ENCODE measurements at regions not wholly inside any gene's neighbourhood (a gene's known extent, or its start where the extent isn't known, plus 50 kb on each side); places are given as distances from the start of the nearest gene placed in this dataset.

- no peak for DNase-seq (ENCODE audit: low read depth, low spot score)
These were observed 115.4 kb downstream of the AXIN2 start for GRCh38 chr17:65446043-65446442.

GRCh38 chr17:65444049-65444448, 117.4 kb downstream of the AXIN2 start:
- DNase-seq (ENCODE audit: low read depth, low spot score): no peak

GRCh38 chr17:65442691-65443090, 118.8 kb downstream of the AXIN2 start:
- no peak for DNase-seq (ENCODE audit: low read depth, low spot score)

- DNase-seq (ENCODE audit: low read depth, low spot score): no peak
These were observed 119.2 kb downstream of the AXIN2 start for GRCh38 chr17:65442250-65442649.

- DNase-seq (ENCODE audit: low read depth, low spot score): no peak
These were observed 120.3 kb downstream of the AXIN2 start for GRCh38 chr17:65441053-65441605.

GRCh38 chr17:65438708-65439294, 122.6 kb downstream of the AXIN2 start:
- DNase-seq (ENCODE audit: low read depth, low spot score): peak; percentile 42

- DNase-seq (ENCODE audit: low read depth, low spot score): no peak
These were observed 123.3 kb downstream of the AXIN2 start for GRCh38 chr17:65438173-65438572.

GRCh38 chr17:65436871-65437270, 124.6 kb downstream of the AXIN2 start:
- no peak for DNase-seq (ENCODE audit: low read depth, low spot score)

GRCh38 chr17:65434878-65435277, 126.6 kb downstream of the AXIN2 start:
- DNase-seq (ENCODE audit: low read depth, low spot score): no peak

- DNase-seq (ENCODE audit: low read depth, low spot score): peak; percentile 75
These were observed 127.2 kb downstream of the AXIN2 start for GRCh38 chr17:65434251-65434650.

GRCh38 chr17:65433592-65433991, 127.9 kb downstream of the AXIN2 start:
- DNase-seq (ENCODE audit: low read depth, low spot score): peak; percentile 90

GRCh38 chr17:65433157-65433556, 128.3 kb downstream of the AXIN2 start:
- no peak for DNase-seq (ENCODE audit: low read depth, low spot score)

- DNase-seq (ENCODE audit: low read depth, low spot score): no peak
These were observed 130.3 kb downstream of the AXIN2 start for GRCh38 chr17:65431116-65431515.

- peak; percentile 34 for DNase-seq (ENCODE audit: low read depth, low spot score)
These were observed 131.1 kb downstream of the AXIN2 start for GRCh38 chr17:65430209-65430833.

- DNase-seq (ENCODE audit: low read depth, low spot score): no peak
These were observed 137.9 kb downstream of the AXIN2 start for GRCh38 chr17:65423346-65424140.

GRCh38 chr17:65418622-65419021, 142.8 kb downstream of the AXIN2 start:
- DNase-seq (ENCODE audit: low read depth, low spot score): no peak

GRCh38 chr17:65417406-65418221, 143.8 kb downstream of the AXIN2 start:
- no peak for DNase-seq (ENCODE audit: low read depth, low spot score)

GRCh38 chr17:65415991-65416390, 145.5 kb downstream of the AXIN2 start:
- DNase-seq (ENCODE audit: low read depth, low spot score): no peak

- no peak for DNase-seq (ENCODE audit: low read depth, low spot score)
These were observed 148.1 kb downstream of the AXIN2 start for GRCh38 chr17:65413390-65413789.

GRCh38 chr17:65409381-65409780, 152.1 kb downstream of the AXIN2 start:
- no peak for DNase-seq (ENCODE audit: low read depth, low spot score)

- DNase-seq (ENCODE audit: low read depth, low spot score): no peak
These were observed 153.4 kb downstream of the AXIN2 start for GRCh38 chr17:65408050-65408449.

- no peak for DNase-seq (ENCODE audit: low read depth, low spot score)
These were observed 154.4 kb downstream of the AXIN2 start for GRCh38 chr17:65407017-65407416.
